WTC11 (cell line): ENCODE measurements at regions not wholly inside any gene's neighbourhood (a gene's known extent, or its start where the extent isn't known, plus 50 kb on each side); places are given as distances from the start of the nearest gene placed in this dataset.

Experiments
- ATAC-seq: fragments of 200-7000 bp; cut with Tn5 transposase; 2 replicates; pipeline ENCODE4 v1.10.0; 2021; ENCODE audit warnings: mild to moderate bottlenecking, moderate library complexity
- CTCF ChIA-PET: fragments of 300-600 bp; sonication (Branson Sonifier 250); formaldehyde crosslinking; loops from one replicate; lab custom pipeline; 2021; ENCODE audit warnings: antibody characterized with exemption; lab: Charles Lee
- POLR2A ChIA-PET: fragments of 350-600 bp; sonication (Branson Sonifier 250); formaldehyde crosslinking; loops from one replicate; lab custom pipeline; 2021; ENCODE audit warnings: antibody characterized with exemption; lab: Charles Lee
- DNase-seq: peaks from one replicate; pipeline ENCODE4 v3.0.0; 2021; ENCODE audit warnings: low spot score
- H3K27ac Mint-ChIP-seq: 2 replicates; pipeline ENCODE4 v1.8.0; 2021; ENCODE audit warnings: mixed read lengths
- H3K27me3 Mint-ChIP-seq: 2 replicates; pipeline ENCODE4 v1.8.0; 2021; ENCODE audit warnings: low read depth, mild to moderate bottlenecking, moderate library complexity, mixed read lengths
- H3K36me3 Mint-ChIP-seq: 2 replicates; pipeline ENCODE4 v1.8.0; 2021; ENCODE audit warnings: mixed read lengths
- H3K4me1 Mint-ChIP-seq: 2 replicates; pipeline ENCODE4 v1.8.0; 2022; ENCODE audit warnings: mixed read lengths
- H3K4me3 Mint-ChIP-seq: 2 replicates; pipeline ENCODE4 v1.8.0; 2021; ENCODE audit warnings: mild to moderate bottlenecking, moderate library complexity, mixed read lengths
- H3K9me3 Mint-ChIP-seq: 2 replicates; pipeline ENCODE4 v1.8.0; 2021; ENCODE audit warnings: mixed read lengths
- ATF2 ChIP-seq: sonication (generic); formaldehyde crosslinking; IDR thresholded peaks from 2 replicates; pipeline ENCODE4 v1.8.1; 2022; ENCODE audit warnings: low read depth, missing genetic modification reagents, borderline replicate concordance
- ETV6 ChIP-seq: sonication (generic); formaldehyde crosslinking; IDR thresholded peaks from 2 replicates; pipeline ENCODE4 v1.8.1; 2022; ENCODE audit warnings: mild to moderate bottlenecking, missing genetic modification reagents
- FOXJ3 ChIP-seq: sonication (generic); formaldehyde crosslinking; IDR thresholded peaks from 2 replicates; pipeline ENCODE4 v1.9.0; 2021; ENCODE audit warnings: missing genetic modification reagents, mild to moderate bottlenecking, borderline replicate concordance
- FOXP4 ChIP-seq: sonication (generic); formaldehyde crosslinking; IDR thresholded peaks from 2 replicates; pipeline ENCODE4 v1.8.0; 2022; ENCODE audit warnings: mild to moderate bottlenecking, missing genetic modification reagents
- GABPB1 ChIP-seq: sonication (generic); formaldehyde crosslinking; IDR thresholded peaks from 2 replicates; pipeline ENCODE4 v1.8.1; 2023; ENCODE audit warnings: mild to moderate bottlenecking, missing genetic modification reagents
- GRHL2 ChIP-seq: fragments of 250-450 bp; sonication (Bioruptor Pico); IDR thresholded peaks from 2 replicates; pipeline ENCODE4 v1.8.0; 2022; ENCODE audit warnings: mild to moderate bottlenecking, moderate library complexity; ENCODE audit not compliant: insufficient replicate concordance, severe bottlenecking
- HMGA2 ChIP-seq: fragments of 250-450 bp; sonication (Bioruptor Pico); IDR thresholded peaks from 2 replicates; pipeline ENCODE4 v1.4.0; 2021; ENCODE audit warnings: mild to moderate bottlenecking, moderate library complexity
- NFE2L1 ChIP-seq: sonication (generic); formaldehyde crosslinking; IDR thresholded peaks from 2 replicates; pipeline ENCODE4 v1.8.1; 2023; ENCODE audit warnings: missing genetic modification reagents
- NR3C1 ChIP-seq: sonication (generic); formaldehyde crosslinking; conservative IDR thresholded peaks from 2 replicates; pipeline ENCODE4 v1.8.1; 2023; ENCODE audit warnings: low read depth, mild to moderate bottlenecking, missing genetic modification reagents
- OVOL2 ChIP-seq: fragments of 250-450 bp; sonication (Bioruptor Pico); IDR thresholded peaks from 2 replicates; pipeline ENCODE4 v1.9.0; 2021; ENCODE audit warnings: mild to moderate bottlenecking, borderline replicate concordance
- SP1 ChIP-seq: sonication (generic); formaldehyde crosslinking; conservative IDR thresholded peaks from 2 replicates; pipeline ENCODE4 v1.8.1; 2022; ENCODE audit warnings: missing genetic modification reagents
- USF2 ChIP-seq: sonication (generic); formaldehyde crosslinking; IDR thresholded peaks from 2 replicates; pipeline ENCODE4 v1.8.1; 2023; ENCODE audit warnings: mild to moderate bottlenecking, missing genetic modification reagents, moderate library complexity
- ZNF219 ChIP-seq: sonication (generic); formaldehyde crosslinking; IDR thresholded peaks from 2 replicates; pipeline ENCODE4 v1.8.0; 2023; ENCODE audit warnings: missing genetic modification reagents, mild to moderate bottlenecking, borderline replicate concordance
- ZNF317 ChIP-seq: sonication (generic); formaldehyde crosslinking; IDR thresholded peaks from 2 replicates; pipeline ENCODE4 v1.8.1; 2023; ENCODE audit warnings: low read depth, mild to moderate bottlenecking, moderate library complexity, missing genetic modification reagents, borderline replicate concordance
- ZNF423 ChIP-seq: fragments of 250-450 bp; sonication (Bioruptor Pico); IDR thresholded peaks from 2 replicates; pipeline ENCODE4 v2.1.2; 2022; ENCODE audit warnings: mild to moderate bottlenecking, moderate library complexity
- ZNF425 ChIP-seq: fragments of 250-450 bp; sonication (Bioruptor Pico); conservative IDR thresholded peaks from 2 replicates; pipeline ENCODE4 v1.9.0; 2021; ENCODE audit warnings: mild to moderate bottlenecking
- TF ChIP-seq, protein P1 (sequence below): fragments of 250-450 bp; sonication (Bioruptor Pico); IDR thresholded peaks from 2 replicates; pipeline ENCODE4 v2.1.2; 2022; ENCODE audit warnings: mild to moderate bottlenecking, moderate library complexity
- TF ChIP-seq, protein P2 (sequence below): fragments of 250-450 bp; sonication (Bioruptor Pico); IDR thresholded peaks from 2 replicates; pipeline ENCODE4 v1.9.0; 2021; ENCODE audit warnings: mild to moderate bottlenecking
- TF ChIP-seq, protein P3 (sequence below): sonication (generic); formaldehyde crosslinking; conservative IDR thresholded peaks from 2 replicates; pipeline ENCODE4 v1.8.1; 2022; ENCODE audit warnings: mild to moderate bottlenecking, missing genetic modification reagents
- TF ChIP-seq, protein P4 (sequence below): fragments of 250-450 bp; sonication (Bioruptor Pico); IDR thresholded peaks from 2 replicates; pipeline ENCODE4 v1.9.0; 2021; ENCODE audit warnings: mild to moderate bottlenecking

GRCh38 chr10:42972946-42973345 is 103.9 kb upstream of the RET start (continued):
- TF ChIP-seq USF2, result no peak
- no peak for TF ChIP-seq GABPB1 (CRISPR knock-in tag)
- no peak for TF ChIP-seq ZNF219 (CRISPR knock-in tag)
- TF ChIP-seq ATF2 (CRISPR knock-in tag), result no peak
- TF ChIP-seq, protein P1, sequence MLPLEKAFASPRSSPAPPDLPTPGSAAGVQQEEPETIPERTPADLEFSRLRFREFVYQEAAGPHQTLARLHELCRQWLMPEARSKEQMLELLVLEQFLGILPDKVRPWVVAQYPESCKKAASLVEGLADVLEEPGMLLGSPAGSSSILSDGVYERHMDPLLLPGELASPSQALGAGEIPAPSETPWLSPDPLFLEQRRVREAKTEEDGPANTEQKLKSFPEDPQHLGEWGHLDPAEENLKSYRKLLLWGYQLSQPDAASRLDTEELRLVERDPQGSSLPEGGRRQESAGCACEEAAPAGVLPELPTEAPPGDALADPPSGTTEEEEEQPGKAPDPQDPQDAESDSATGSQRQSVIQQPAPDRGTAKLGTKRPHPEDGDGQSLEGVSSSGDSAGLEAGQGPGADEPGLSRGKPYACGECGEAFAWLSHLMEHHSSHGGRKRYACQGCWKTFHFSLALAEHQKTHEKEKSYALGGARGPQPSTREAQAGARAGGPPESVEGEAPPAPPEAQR (CRISPR knock-in tag), result no peak
- TF ChIP-seq FOXP4, result no peak
- TF ChIP-seq HMGA2 (CRISPR knock-in tag), result no peak
- TF ChIP-seq FOXJ3 (CRISPR knock-in tag), result no peak
- no peak for TF ChIP-seq GRHL2
- no peak for TF ChIP-seq ETV6 (CRISPR knock-in tag)
- TF ChIP-seq, all 79 proteins: peak for 0

- Mint-ChIP-seq H3K27ac (no peak overlapping the region; the same call in 1 of the 2 replicates), H3K4me1 (peaks cover 6% of the 10 kb centered on the region; the same call in 1 of the 2 replicates), H3K36me3 (no peaks in the 10 kb centered on the region), H3K27me3 (no peaks in the 10 kb centered on the region), H3K9me3 (no peaks in the 10 kb centered on the region), H3K4me3 (no peak overlapping the region)
- TF ChIP-seq, protein P2, sequence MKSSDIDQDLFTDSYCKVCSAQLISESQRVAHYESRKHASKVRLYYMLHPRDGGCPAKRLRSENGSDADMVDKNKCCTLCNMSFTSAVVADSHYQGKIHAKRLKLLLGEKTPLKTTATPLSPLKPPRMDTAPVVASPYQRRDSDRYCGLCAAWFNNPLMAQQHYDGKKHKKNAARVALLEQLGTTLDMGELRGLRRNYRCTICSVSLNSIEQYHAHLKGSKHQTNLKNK (CRISPR knock-in tag), result no peak
- TF ChIP-seq NR3C1 (CRISPR knock-in tag), result no peak
- no peak for TF ChIP-seq OVOL2
- TF ChIP-seq ZNF423, result no peak
- TF ChIP-seq NFE2L1 (CRISPR knock-in tag), result no peak
- no peak for TF ChIP-seq SP1 (CRISPR knock-in tag)
- TF ChIP-seq, protein P3, sequence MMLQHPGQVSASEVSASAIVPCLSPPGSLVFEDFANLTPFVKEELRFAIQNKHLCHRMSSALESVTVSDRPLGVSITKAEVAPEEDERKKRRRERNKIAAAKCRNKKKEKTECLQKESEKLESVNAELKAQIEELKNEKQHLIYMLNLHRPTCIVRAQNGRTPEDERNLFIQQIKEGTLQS (CRISPR knock-in tag), result no peak
- no peak for TF ChIP-seq ZNF317 (CRISPR knock-in tag)
- TF ChIP-seq ZNF425 (CRISPR knock-in tag), result no peak
- TF ChIP-seq, protein P4, sequence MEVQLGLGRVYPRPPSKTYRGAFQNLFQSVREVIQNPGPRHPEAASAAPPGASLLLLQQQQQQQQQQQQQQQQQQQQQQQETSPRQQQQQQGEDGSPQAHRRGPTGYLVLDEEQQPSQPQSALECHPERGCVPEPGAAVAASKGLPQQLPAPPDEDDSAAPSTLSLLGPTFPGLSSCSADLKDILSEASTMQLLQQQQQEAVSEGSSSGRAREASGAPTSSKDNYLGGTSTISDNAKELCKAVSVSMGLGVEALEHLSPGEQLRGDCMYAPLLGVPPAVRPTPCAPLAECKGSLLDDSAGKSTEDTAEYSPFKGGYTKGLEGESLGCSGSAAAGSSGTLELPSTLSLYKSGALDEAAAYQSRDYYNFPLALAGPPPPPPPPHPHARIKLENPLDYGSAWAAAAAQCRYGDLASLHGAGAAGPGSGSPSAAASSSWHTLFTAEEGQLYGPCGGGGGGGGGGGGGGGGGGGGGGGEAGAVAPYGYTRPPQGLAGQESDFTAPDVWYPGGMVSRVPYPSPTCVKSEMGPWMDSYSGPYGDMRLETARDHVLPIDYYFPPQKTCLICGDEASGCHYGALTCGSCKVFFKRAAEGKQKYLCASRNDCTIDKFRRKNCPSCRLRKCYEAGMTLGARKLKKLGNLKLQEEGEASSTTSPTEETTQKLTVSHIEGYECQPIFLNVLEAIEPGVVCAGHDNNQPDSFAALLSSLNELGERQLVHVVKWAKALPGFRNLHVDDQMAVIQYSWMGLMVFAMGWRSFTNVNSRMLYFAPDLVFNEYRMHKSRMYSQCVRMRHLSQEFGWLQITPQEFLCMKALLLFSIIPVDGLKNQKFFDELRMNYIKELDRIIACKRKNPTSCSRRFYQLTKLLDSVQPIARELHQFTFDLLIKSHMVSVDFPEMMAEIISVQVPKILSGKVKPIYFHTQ (CRISPR knock-in tag), result no peak
- ChIA-PET CTCF (interaction anchor here (0.5 kb wide), 1 partner anchor 22 kb away, joined by 3 read pairs; no protein-coding TSS in a partner anchor), POLR2A (no interaction called here)
- ATAC-seq, result no peak
- DNase-seq, result no peak
Observed at GRCh38 chr10:42973411-42973810, 103.5 kb upstream of the RET start.
